ENCODE measurements at regions not wholly inside any gene's neighbourhood (a gene's known extent, or its start where the extent isn't known, plus 50 kb on each side); places are given as distances from the start of the nearest gene placed in this dataset.

DNA sequence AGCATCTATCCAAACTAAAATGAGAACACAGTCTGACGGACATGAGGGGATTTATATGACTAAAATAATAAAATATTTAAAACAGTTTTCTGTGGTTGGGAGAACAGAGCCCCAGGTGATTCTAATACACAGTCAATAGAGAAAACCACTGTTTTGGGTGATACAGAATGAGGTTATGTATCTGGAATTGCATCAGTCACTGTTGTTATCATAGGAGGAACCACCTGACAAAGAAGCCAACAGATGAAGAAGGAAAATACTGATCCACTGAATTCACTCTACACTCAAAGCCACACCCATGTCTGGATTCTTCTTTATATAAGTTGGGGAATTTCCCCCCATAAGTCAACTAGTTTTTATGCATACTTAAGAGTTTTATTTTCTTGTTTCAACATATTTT, 799.0 kb downstream of the TLR4 start:
- Mint-ChIP-seq H3K27me3 (ENCODE audit: insufficient read depth, low read depth) (no peaks in the 10 kb centered on the region), H3K4me3 (no peak overlapping the region), H3K27ac (no peak overlapping the region), H3K9me3 (peaks cover 6% of the 10 kb centered on the region), H3K4me1 (no peaks in the 10 kb centered on the region), H3K36me3 (peaks cover 3% of the 10 kb centered on the region)
- Histone ChIP-seq H3K9me3 (ENCODE audit: low read depth) (no peaks in the 10 kb centered on the region), H3K79me2 (ENCODE audit: low read depth) (no peaks in the 10 kb centered on the region), H3K27ac (no peak overlapping the region), H3K4me3 (no peak overlapping the region), H3K9ac (no peak overlapping the region), H3K4me1 (no peaks in the 10 kb centered on the region), H3K27me3 (no peaks in the 10 kb centered on the region), H3K4me2 (no peak overlapping the region), H2AFZ (replicated peaks) (no peak overlapping the region), H3F3A (ENCODE audit: low read depth) (no peaks in the 10 kb centered on the region), H4K20me1 (ENCODE audit: low read depth) (no peaks in the 10 kb centered on the region), H3K36me3 (no peaks in the 10 kb centered on the region)
- DNase-seq (ENCODE audit: low spot score): no peak
- TF ChIP-seq CTCF (IDR thresholded peaks at IDR 0.05) (no peak), EZH2phosphoT487 (IDR thresholded peaks at IDR 0.05) (no peak), EZH2 (IDR thresholded peaks at IDR 0.05) (no peak)

GRCh38 chr9:118510711-118511110, 806.5 kb downstream of the TLR4 start:
- Histone ChIP-seq H3F3A (ENCODE audit: low read depth) (no peaks in the 10 kb centered on the region), H2AFZ (replicated peaks) (no peak overlapping the region), H3K4me2 (no peak overlapping the region), H4K20me1 (ENCODE audit: low read depth) (no peaks in the 10 kb centered on the region), H3K36me3 (no peaks in the 10 kb centered on the region), H3K9ac (no peak overlapping the region), H3K4me3 (no peak overlapping the region), H3K4me1 (no peaks in the 10 kb centered on the region), H3K27ac (no peak overlapping the region), H3K79me2 (ENCODE audit: low read depth) (no peaks in the 10 kb centered on the region), H3K9me3 (ENCODE audit: low read depth) (no peaks in the 10 kb centered on the region), H3K27me3 (no peaks in the 10 kb centered on the region)
- no peaks in the 10 kb centered on the region for H3K36me3 Mint-ChIP-seq
- no peak for DNase-seq (ENCODE audit: low spot score)
- no peak for TF ChIP-seq EZH2phosphoT487 (IDR thresholded peaks at IDR 0.05)
- no peak for TF ChIP-seq CTCF (IDR thresholded peaks at IDR 0.05)
- no peak for TF ChIP-seq EZH2 (IDR thresholded peaks at IDR 0.05)
- H3K27ac Mint-ChIP-seq: no peak overlapping the region
- no peaks in the 10 kb centered on the region for H3K4me1 Mint-ChIP-seq
- no peak overlapping the region for H3K4me3 Mint-ChIP-seq
- no peaks in the 10 kb centered on the region for H3K9me3 Mint-ChIP-seq
- H3K27me3 Mint-ChIP-seq (ENCODE audit: insufficient read depth, low read depth): no peaks in the 10 kb centered on the region

- no peaks in the 10 kb centered on the region for H4K20me1 ChIP-seq (ENCODE audit: low read depth)
Observed at GRCh38 chr9:118515947-118516346, 811.7 kb downstream of the TLR4 start.

More at GRCh38 chr9:118515947-118516346, 811.7 kb downstream of the TLR4 start:
- Histone ChIP-seq H3K9ac (no peak overlapping the region), H3K36me3 (no peaks in the 10 kb centered on the region), H2AFZ (replicated peaks) (no peak overlapping the region), H3K27ac (no peak overlapping the region), H3K9me3 (ENCODE audit: low read depth) (no peaks in the 10 kb centered on the region), H3K27me3 (no peaks in the 10 kb centered on the region), H3F3A (ENCODE audit: low read depth) (no peaks in the 10 kb centered on the region), H3K4me2 (no peak overlapping the region), H3K79me2 (ENCODE audit: low read depth) (no peaks in the 10 kb centered on the region), H3K4me1 (no peaks in the 10 kb centered on the region), H3K4me3 (no peak overlapping the region)
- DNase-seq (ENCODE audit: low spot score): no peak
- Mint-ChIP-seq H3K4me3 (no peak overlapping the region), H3K27me3 (ENCODE audit: insufficient read depth, low read depth) (no peaks in the 10 kb centered on the region), H3K27ac (no peak overlapping the region), H3K4me1 (no peaks in the 10 kb centered on the region), H3K36me3 (no peaks in the 10 kb centered on the region), H3K9me3 (no peaks in the 10 kb centered on the region)
- TF ChIP-seq EZH2 (IDR thresholded peaks at IDR 0.05) (no peak), EZH2phosphoT487 (IDR thresholded peaks at IDR 0.05) (no peak), CTCF (IDR thresholded peaks at IDR 0.05) (no peak)
